Gastroesophageal sphincter (tissue), 4 donors: ENCODE measurements at regions not wholly inside any gene's neighbourhood (a gene's known extent, or its start where the extent isn't known, plus 50 kb on each side); places are given as distances from the start of the nearest gene placed in this dataset.

Source experiments
- ATAC-seq: fragments of 150-250 bp; one replicate; pipeline ENCODE4 v1.9.1; 2016; ENCODE audit warnings: mild to moderate bottlenecking, moderate library complexity
- H3K27ac ChIP-seq, 4 donors: fragments of 200-600 bp; sonication (generic) in 3 of 4; 1 replicate in 3 of 4; 2 replicates in 1 of 4; pipeline ENCODE4 v1.5.1; 2016 to 2019
- H3K27me3 ChIP-seq: fragments of 200-600 bp; sonication (generic); one replicate; pipeline ENCODE4 v1.5.1; 2019
- H3K36me3 ChIP-seq, 2 donors: fragments of 200-600 bp; sonication (generic); one replicate each; pipeline ENCODE4 v1.5.1; 2019; ENCODE audit warnings: control low read depth in 1 of 2
- H3K4me1 ChIP-seq, 3 donors: fragments of 200-600 bp; sonication (generic); 1 replicate in 2 of 3; 2 replicates in 1 of 3; pipeline ENCODE4 v1.5.1; 2016 to 2019; ENCODE audit warnings: control low read depth in 2 of 3
- H3K4me3 ChIP-seq, 2 donors: fragments of 200-600 bp; sonication (generic); one replicate each; pipeline ENCODE4 v1.5.1; 2019; ENCODE audit warnings: mild to moderate bottlenecking in 1 of 2, moderate library complexity in 1 of 2
- H3K9me3 ChIP-seq, 3 donors: fragments of 200-600 bp; sonication (generic); one replicate each; pipeline ENCODE4 v1.5.1; 2017 to 2019; ENCODE audit warnings: control low read depth in 2 of 3
- EP300 ChIP-seq: sonication (generic); formaldehyde crosslinking; IDR thresholded peaks from one replicate; pipeline ENCODE4 v1.6.1; 2017; ENCODE audit warnings: antibody characterized with exemption, mild to moderate bottlenecking
- POLR2A ChIP-seq, 2 donors: fragments of 450-650 bp; IDR thresholded peaks; one replicate each; pipeline ENCODE4 v1.6.1; 2017; ENCODE audit warnings: antibody characterized with exemption in 2 of 2, mild to moderate bottlenecking in 2 of 2, moderate library complexity in 1 of 2
- POLR2AphosphoS5 ChIP-seq: sonication (generic); formaldehyde crosslinking; IDR thresholded peaks from one replicate; pipeline ENCODE4 v1.6.1; 2017; ENCODE audit warnings: antibody characterized with exemption
- WGBS, 2 donors: methylation state at CpG; one replicate each; pipeline ENCODE4 v1.1.5; 2018; ENCODE audit warnings: low coverage in 1 of 2; 5-methylcytosine and 5-hydroxymethylcytosine counted together
- TF ChIP-seq, protein P1 (sequence below), 4 experiments: fragments of 200-600 bp in 2 of 4; fragments of 450-650 bp in 2 of 4; sonication (generic) in 1 of 4; IDR thresholded peaks; one replicate each; pipeline ENCODE4 v1.5.1; 2017 to 2019; ENCODE audit warnings: antibody characterized with exemption in 4 of 4, mild to moderate bottlenecking in 2 of 4, moderate library complexity in 2 of 4

DNA sequence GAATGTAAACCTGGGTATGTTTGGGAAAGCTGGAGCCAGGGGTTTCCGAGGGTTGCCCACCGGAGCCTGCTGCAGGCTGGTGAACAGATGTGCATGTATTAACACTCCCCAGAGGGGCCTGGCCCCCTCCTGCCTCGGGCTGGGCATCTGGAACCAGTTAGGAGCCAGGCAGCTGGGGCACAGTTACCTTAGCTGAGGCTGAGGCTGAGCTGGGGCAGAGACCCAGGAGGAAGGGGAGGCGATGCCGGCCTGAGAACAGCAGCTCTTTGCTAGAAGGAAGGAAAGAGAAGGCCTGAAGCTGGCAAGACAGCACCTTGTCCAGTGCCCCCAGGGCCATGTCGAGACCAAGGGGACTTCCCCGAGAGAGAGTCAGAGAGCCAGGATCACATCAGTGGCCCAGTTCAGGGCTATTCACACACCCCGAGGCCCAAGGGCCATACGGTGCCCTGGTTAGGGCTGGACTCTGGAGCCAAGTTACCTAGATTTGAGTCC is 65.8 kb downstream of the RMI2 start:
- H3K27me3 ChIP-seq, result no peaks in the 10 kb centered on the region
- ATAC-seq, result no peak
- H3K36me3 ChIP-seq, result no peaks in the 10 kb centered on the region
- H3K4me1 ChIP-seq, result peaks cover 0 to 5% (median 0%) of the 10 kb centered on the region in 3 donors
- no peaks in the 10 kb centered on the region for H3K9me3 ChIP-seq
- H3K27ac ChIP-seq, result no peak overlapping the region
- WGBS, 2 donors, result 60% methylated on average over 1 of the region's 9 CpGs; no CpG with 5 or more reads in 1 of the 2 donors
- TF ChIP-seq POLR2A (IDR thresholded peaks at IDR 0.05), result no peak
- no peak for TF ChIP-seq POLR2AphosphoS5
- TF ChIP-seq EP300, result no peak
- TF ChIP-seq, protein P1, sequence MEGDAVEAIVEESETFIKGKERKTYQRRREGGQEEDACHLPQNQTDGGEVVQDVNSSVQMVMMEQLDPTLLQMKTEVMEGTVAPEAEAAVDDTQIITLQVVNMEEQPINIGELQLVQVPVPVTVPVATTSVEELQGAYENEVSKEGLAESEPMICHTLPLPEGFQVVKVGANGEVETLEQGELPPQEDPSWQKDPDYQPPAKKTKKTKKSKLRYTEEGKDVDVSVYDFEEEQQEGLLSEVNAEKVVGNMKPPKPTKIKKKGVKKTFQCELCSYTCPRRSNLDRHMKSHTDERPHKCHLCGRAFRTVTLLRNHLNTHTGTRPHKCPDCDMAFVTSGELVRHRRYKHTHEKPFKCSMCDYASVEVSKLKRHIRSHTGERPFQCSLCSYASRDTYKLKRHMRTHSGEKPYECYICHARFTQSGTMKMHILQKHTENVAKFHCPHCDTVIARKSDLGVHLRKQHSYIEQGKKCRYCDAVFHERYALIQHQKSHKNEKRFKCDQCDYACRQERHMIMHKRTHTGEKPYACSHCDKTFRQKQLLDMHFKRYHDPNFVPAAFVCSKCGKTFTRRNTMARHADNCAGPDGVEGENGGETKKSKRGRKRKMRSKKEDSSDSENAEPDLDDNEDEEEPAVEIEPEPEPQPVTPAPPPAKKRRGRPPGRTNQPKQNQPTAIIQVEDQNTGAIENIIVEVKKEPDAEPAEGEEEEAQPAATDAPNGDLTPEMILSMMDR (IDR thresholded peaks at IDR 0.05), result no peak
- no peak overlapping the region for H3K4me3 ChIP-seq

DNA sequence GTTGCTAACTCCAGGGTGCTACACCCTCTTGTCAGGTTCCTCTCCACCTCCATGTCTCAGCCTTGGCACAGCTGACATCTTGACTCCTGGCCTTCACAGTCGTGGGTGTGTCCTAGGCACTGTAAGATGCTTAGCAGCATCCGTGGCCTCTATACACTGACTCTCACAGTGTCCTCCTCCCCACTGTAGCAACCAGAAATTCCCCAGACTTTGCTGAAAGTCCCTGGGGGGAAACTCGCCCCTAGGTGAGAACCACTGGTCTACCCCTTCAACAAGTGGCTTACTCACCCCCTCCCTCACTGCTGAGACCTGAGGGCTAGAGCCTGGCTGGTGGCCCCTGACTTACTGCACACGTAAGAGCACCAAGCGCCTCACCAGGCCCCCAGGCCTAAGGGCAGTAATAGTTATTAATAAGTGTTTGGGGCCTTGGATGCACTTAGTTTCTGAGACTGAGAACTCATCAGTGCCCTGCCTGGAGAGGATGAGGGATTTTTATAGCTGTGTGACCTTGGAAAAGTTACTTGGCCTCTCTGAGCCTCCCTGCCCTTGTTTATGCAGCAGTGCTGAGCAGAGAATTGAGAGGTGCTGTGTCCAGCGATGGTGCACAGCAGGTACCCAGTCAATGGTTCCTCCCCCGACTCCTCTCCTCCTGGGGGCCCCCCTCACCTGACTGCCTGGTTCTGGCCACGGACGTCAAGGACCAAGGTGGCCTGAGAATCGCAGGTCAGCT is 67.1 kb downstream of the RMI2 start:
- 40 to 60% methylated on average over 1 of the region's 10 CpGs for WGBS, 2 donors
- Histone ChIP-seq H3K27me3 (no peaks in the 10 kb centered on the region), H3K9me3 (no peaks in the 10 kb centered on the region), H3K27ac (no peak overlapping the region), H3K4me3 (no peak overlapping the region), H3K4me1 (peaks cover 0 to 5% (median 0%) of the 10 kb centered on the region in 3 donors), H3K36me3 (no peaks in the 10 kb centered on the region)
- TF ChIP-seq, protein P1 (IDR thresholded peaks at IDR 0.05), result no peak
- TF ChIP-seq POLR2AphosphoS5 (no peak), EP300 (no peak), POLR2A (IDR thresholded peaks at IDR 0.05) (no peak)
- no peak for ATAC-seq

DNA sequence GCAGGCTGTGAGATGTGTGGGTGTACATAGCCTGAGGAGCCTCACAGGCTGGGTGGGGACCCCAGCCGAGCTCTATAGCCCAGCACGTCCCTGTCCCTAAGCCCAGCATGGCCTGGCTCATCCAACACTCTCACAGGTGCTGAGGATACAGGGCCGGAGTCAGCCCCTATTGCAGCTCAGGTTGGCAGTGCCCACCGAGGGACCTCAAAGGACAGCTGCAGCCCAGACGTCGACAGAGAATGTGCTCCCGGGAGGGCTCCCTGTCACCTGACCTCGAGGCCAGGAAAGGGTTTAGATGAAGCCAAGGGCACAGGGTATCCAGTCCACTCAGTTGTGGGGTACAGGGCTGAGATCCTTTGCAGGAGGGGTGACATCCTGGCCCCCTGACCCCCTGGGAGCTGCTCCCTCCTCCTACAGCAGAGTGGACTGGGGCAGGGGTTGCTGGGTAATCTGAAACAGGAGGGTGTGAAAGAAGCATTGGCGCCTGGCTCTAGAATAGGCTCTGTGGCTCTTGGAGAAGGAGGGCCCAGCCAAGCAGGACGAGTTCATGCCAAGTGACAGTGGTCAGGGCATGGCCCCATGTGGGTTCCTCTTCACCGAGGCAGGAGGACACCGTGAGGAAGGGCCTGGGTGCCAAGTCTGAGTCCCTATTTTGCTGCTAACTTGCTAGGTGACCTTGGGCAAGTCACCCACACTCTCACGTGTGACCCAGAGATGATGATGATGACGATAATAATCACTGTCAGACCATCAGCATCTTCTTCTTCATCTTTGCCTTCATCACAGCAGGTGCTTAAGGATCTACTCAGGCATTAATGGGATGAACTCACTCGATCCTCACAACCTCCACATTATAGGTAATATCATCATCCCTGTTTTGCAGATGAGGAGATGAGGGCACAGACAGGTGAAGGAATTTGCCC is 68.0 kb downstream of the RMI2 start:
- Histone ChIP-seq H3K27ac (no peak overlapping the region), H3K4me1 (peaks cover 0 to 5% (median 0%) of the 10 kb centered on the region in 3 donors), H3K36me3 (no peaks in the 10 kb centered on the region), H3K4me3 (no peak overlapping the region), H3K27me3 (no peaks in the 10 kb centered on the region), H3K9me3 (no peaks in the 10 kb centered on the region)
- 91 to 100% methylated on average over 4 to 8 of the region's 15 CpGs for WGBS, 2 donors
- TF ChIP-seq EP300, result no peak
- TF ChIP-seq, protein P1 (IDR thresholded peaks at IDR 0.05), result no peak
- TF ChIP-seq POLR2A (IDR thresholded peaks at IDR 0.05), result no peak
- ATAC-seq, result no peak

DNA sequence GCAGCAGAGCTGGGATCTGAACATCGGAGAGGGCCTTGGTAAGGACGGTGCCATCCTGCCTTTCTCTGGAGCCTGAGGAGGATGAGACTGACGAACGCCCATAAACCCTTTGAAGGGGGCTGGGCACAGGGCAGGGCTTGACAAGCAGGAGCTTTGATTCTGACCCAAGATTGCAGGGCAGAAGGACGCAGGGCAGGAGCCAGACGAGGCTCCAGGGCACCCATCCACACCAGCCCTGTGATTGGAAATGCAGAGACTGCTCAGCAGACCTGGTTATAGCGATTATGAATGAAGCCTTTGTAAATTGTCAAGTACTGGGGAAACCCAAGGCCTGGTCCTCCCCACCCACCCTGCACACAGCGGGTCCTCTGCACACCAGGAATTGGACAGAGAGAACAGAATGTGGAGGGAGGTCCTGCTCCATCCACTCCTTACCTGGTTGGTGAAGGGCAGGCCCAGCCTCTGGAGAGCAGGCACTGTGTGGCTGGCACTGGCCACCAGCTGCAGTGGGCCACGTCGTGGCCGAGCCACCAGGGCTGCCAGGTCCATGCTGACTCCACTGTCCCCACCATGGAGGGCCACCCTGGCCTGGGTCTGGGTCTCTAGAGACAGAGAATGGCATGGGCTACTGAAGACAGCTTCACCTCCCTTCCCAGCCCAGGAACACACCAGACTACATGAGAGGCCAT is 68.8 kb downstream of the RMI2 start:
- H3K36me3 ChIP-seq, result no peaks in the 10 kb centered on the region
- no peaks in the 10 kb centered on the region for H3K27me3 ChIP-seq
- TF ChIP-seq, protein P1 (IDR thresholded peaks at IDR 0.05), result no peak
- TF ChIP-seq POLR2A (IDR thresholded peaks at IDR 0.05), result no peak
- peaks cover 0 to 3% (median 0%) of the 10 kb centered on the region in 3 donors for H3K9me3 ChIP-seq
- no peak overlapping the region for H3K4me3 ChIP-seq
- peaks cover 0 to 5% (median 0%) of the 10 kb centered on the region in 3 donors for H3K4me1 ChIP-seq
- no peak for ATAC-seq
- 87% methylated on average over 5 of the region's 11 CpGs; no CpG with 5 or more reads in 1 of the 2 donors for WGBS, 2 donors
- H3K27ac ChIP-seq, result no peak overlapping the region
